CD4-positive, alpha-beta T cell (primary cell): ENCODE measurements at regions not wholly inside any gene's neighbourhood (a gene's known extent, or its start where the extent isn't known, plus 50 kb on each side); places are given as distances from the start of the nearest gene placed in this dataset.

Source experiments
- ATAC-seq: fragments of 200-7000 bp; cut with Tn5 transposase; one replicate; pipeline ENCODE4 v1.10.0; 2022; ENCODE audit warnings: mild to moderate bottlenecking; ENCODE audit not compliant: poor library complexity
- CTCF ChIA-PET: fragments of 350-600 bp; sonication (Branson Sonifier 250); formaldehyde crosslinking; loops from one replicate; lab custom pipeline; 2021; ENCODE audit warnings: antibody characterized with exemption, inconsistent platforms; lab: Charles Lee
- POLR2A ChIA-PET: fragments of 350-600 bp; sonication (Branson Sonifier 250); formaldehyde crosslinking; loops from one replicate; lab custom pipeline; 2021; ENCODE audit warnings: antibody characterized with exemption, inconsistent platforms; lab: Charles Lee
- DNase-seq, 14 experiments: peaks; one replicate each; pipeline ENCODE4 v3.0.0-alpha.2; 2013 to 2020; ENCODE audit warnings: mixed read lengths in 2 of 14
- H3K27ac ChIP-seq, 2 donors: one replicate each; pipeline versions ENCODE4 v1.5.1 to v1.7.0; 2013; ENCODE audit warnings: low read length in 2 of 2, low read depth in 1 of 2, mild to moderate bottlenecking in 1 of 2
- H3K27me3 ChIP-seq, 2 experiments: 1 replicate in 1 of 2; 2 replicates in 1 of 2; pipeline versions ENCODE4 v1.6.1 to v1.7.0; 2013; ENCODE audit warnings: low read length in 2 of 2, control low read depth in 1 of 2, mild to moderate bottlenecking in 1 of 2, moderate library complexity in 1 of 2; ENCODE audit not compliant: insufficient read depth in 2 of 2, control insufficient read depth in 1 of 2
- H3K36me3 ChIP-seq: one replicate; pipeline ENCODE4 v1.6.1; 2013; ENCODE audit warnings: low read length, control low read depth; ENCODE audit not compliant: insufficient read depth
- H3K4me1 ChIP-seq: one replicate; pipeline ENCODE4 v1.6.1; 2013; ENCODE audit warnings: low read length, control low read depth; ENCODE audit not compliant: insufficient read depth
- H3K4me3 ChIP-seq: one replicate; pipeline ENCODE4 v1.5.1; 2013; ENCODE audit warnings: mild to moderate bottlenecking, low read length, moderate library complexity
- H3K9me3 ChIP-seq, 2 experiments: 1 replicate in 1 of 2; 2 replicates in 1 of 2; pipeline versions ENCODE4 v1.6.1 to v1.7.0; 2013; ENCODE audit warnings: low read length in 2 of 2, mild to moderate bottlenecking in 2 of 2, control low read depth in 1 of 2, moderate library complexity in 1 of 2; ENCODE audit not compliant: control insufficient read depth in 1 of 2, insufficient read depth in 1 of 2
- H3K27ac Mint-ChIP-seq: one replicate; pipeline ENCODE4 v1.8.0; 2020; ENCODE audit warnings: mixed read lengths
- H3K27me3 Mint-ChIP-seq: one replicate; pipeline ENCODE4 v1.8.0; 2021; ENCODE audit warnings: mixed read lengths
- H3K36me3 Mint-ChIP-seq: one replicate; pipeline ENCODE4 v1.8.0; 2021; ENCODE audit warnings: low read depth, mixed read lengths
- H3K4me1 Mint-ChIP-seq: one replicate; pipeline ENCODE4 v1.8.0; 2021; ENCODE audit warnings: low read depth, mixed read lengths
- H3K4me3 Mint-ChIP-seq: one replicate; pipeline ENCODE4 v1.8.0; 2020; ENCODE audit warnings: mild to moderate bottlenecking, mixed read lengths
- H3K9me3 Mint-ChIP-seq: one replicate; pipeline ENCODE4 v1.8.0; 2020; ENCODE audit warnings: mixed read lengths
- CTCF ChIP-seq: fragments of 200-600 bp; IDR thresholded peaks from one replicate; pipeline ENCODE4 v1.8.0; 2022; ENCODE audit warnings: antibody characterized with exemption, mild to moderate bottlenecking
- intact Hi-C, 2 experiments: fragments of 100-400 bp; cut with DNase I in 1 of 2; cut with micrococcal nuclease in 1 of 2; formaldehyde crosslinking; loops; one replicate each; pipeline versions ENCODE4 v1.15.1 to v1.9.0; 2023 to 2025; cut with DNase I, micrococcal nuclease

GRCh38 chr10:124329362-124329761 lies 89.4 kb downstream of the OAT start:
- TF ChIP-seq CTCF, result no peak
- H3K27ac ChIP-seq, result no peak overlapping the region
- H3K27ac Mint-ChIP-seq, result no peak overlapping the region
- intact Hi-C loops, result no loop called here
- ChIA-PET POLR2A (no interaction called here), CTCF (no interaction called here)
- no peaks in the 10 kb centered on the region for H3K4me1 Mint-ChIP-seq
- no peak overlapping the region for H3K4me3 Mint-ChIP-seq
- peaks cover 0 to 4% of the 10 kb centered on the region in 2 experiments for H3K9me3 ChIP-seq
- ATAC-seq (no peak), DNase-seq (no peak)
- peaks cover 4% of the 10 kb centered on the region for H3K9me3 Mint-ChIP-seq
- H3K4me3 ChIP-seq, result no peak overlapping the region
- peaks cover 10% of the 10 kb centered on the region for H3K27me3 Mint-ChIP-seq
- H3K27me3 ChIP-seq, result peaks cover 0 to 4% of the 10 kb centered on the region in 2 experiments
- H3K4me1 ChIP-seq, result no peaks in the 10 kb centered on the region
- no peaks in the 10 kb centered on the region for H3K36me3 ChIP-seq
- H3K36me3 Mint-ChIP-seq, result no peaks in the 10 kb centered on the region

- no peaks in the 10 kb centered on the region for H3K4me1 Mint-ChIP-seq
- intact Hi-C loops, result no loop called here
- H3K36me3 ChIP-seq, result no peaks in the 10 kb centered on the region
- no peak overlapping the region for H3K4me3 Mint-ChIP-seq
- H3K27ac Mint-ChIP-seq, result no peak overlapping the region
- H3K9me3 Mint-ChIP-seq, result peaks cover 4% of the 10 kb centered on the region
- H3K36me3 Mint-ChIP-seq, result no peaks in the 10 kb centered on the region
- DNase-seq (no peak), ATAC-seq (no peak)
- ChIA-PET CTCF (no interaction called here), POLR2A (no interaction called here)
- H3K9me3 ChIP-seq, result peaks cover 0 to 4% of the 10 kb centered on the region in 2 experiments
- H3K27ac ChIP-seq, result no peak overlapping the region
- peaks cover 10% of the 10 kb centered on the region for H3K27me3 Mint-ChIP-seq
- no peak for TF ChIP-seq CTCF
- H3K27me3 ChIP-seq, result peaks cover 0 to 4% of the 10 kb centered on the region in 2 experiments
- H3K4me3 ChIP-seq, result no peak overlapping the region
- no peaks in the 10 kb centered on the region for H3K4me1 ChIP-seq
Measured at GRCh38 chr10:124328477-124329220, 90.1 kb downstream of the OAT start.

GRCh38 chr10:124325998-124326636 lies 92.6 kb downstream of the OAT start:
- Histone ChIP-seq H3K27ac (no peak overlapping the region), H3K9me3 (peaks cover 0 to 4% of the 10 kb centered on the region in 2 experiments), H3K27me3 (peaks cover 0 to 4% of the 10 kb centered on the region in 2 experiments), H3K36me3 (no peaks in the 10 kb centered on the region), H3K4me1 (no peaks in the 10 kb centered on the region), H3K4me3 (no peak overlapping the region)
- CTCF ChIA-PET, result no interaction called here
- DNase-seq (no peak), ATAC-seq (no peak)
- intact Hi-C loops, result no loop called here
- H3K27ac Mint-ChIP-seq, result no peak overlapping the region
- POLR2A ChIA-PET, result no interaction called here
- peaks cover 10% of the 10 kb centered on the region for H3K27me3 Mint-ChIP-seq
- H3K9me3 Mint-ChIP-seq, result no peaks in the 10 kb centered on the region
- H3K4me1 Mint-ChIP-seq, result no peaks in the 10 kb centered on the region
- H3K36me3 Mint-ChIP-seq, result no peaks in the 10 kb centered on the region
- no peak overlapping the region for H3K4me3 Mint-ChIP-seq
- no peak for TF ChIP-seq CTCF
